ENCODE measurements at regions not wholly inside any gene's neighbourhood (a gene's known extent, or its start where the extent isn't known, plus 50 kb on each side); places are given as distances from the start of the nearest gene placed in this dataset.

DNA sequence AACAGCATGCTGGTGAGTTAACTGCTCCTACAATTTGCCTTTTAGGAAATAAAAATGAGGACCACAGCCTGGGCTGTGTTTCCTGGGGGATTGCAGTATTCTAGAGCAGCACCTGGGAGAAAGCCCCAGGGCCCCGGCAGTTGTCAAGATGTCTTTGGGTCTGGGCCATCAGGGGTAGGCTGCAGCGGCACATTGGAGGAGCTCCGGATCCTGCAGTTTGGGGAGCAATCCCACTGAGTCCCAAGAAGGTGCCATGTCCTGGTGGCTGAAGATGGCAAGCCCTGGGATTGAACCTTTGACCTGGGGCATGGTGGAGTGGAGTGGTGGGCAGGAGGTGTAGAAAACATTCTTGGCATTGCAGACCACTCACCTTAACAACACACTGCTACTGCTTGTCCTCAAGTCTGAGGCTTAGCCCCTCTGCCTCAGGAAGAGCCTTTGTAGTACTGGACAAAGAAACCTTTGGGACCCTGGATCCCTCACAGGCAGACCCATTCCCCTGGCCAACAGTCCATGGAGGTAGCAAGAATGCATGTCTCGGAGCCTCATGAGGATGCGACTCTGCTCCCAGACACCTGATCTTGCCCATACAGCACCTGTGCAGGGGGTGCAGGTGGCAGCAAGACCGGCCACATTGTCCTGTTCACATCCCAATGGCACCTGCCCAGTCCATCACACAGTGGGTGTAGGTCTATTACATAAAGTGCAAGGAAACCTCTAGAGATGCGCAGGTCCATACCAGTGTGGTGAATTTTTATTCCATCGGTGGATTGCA lies 159.1 kb upstream of the IRX2 start (continued):
- TF ChIP-seq, protein P1, sequence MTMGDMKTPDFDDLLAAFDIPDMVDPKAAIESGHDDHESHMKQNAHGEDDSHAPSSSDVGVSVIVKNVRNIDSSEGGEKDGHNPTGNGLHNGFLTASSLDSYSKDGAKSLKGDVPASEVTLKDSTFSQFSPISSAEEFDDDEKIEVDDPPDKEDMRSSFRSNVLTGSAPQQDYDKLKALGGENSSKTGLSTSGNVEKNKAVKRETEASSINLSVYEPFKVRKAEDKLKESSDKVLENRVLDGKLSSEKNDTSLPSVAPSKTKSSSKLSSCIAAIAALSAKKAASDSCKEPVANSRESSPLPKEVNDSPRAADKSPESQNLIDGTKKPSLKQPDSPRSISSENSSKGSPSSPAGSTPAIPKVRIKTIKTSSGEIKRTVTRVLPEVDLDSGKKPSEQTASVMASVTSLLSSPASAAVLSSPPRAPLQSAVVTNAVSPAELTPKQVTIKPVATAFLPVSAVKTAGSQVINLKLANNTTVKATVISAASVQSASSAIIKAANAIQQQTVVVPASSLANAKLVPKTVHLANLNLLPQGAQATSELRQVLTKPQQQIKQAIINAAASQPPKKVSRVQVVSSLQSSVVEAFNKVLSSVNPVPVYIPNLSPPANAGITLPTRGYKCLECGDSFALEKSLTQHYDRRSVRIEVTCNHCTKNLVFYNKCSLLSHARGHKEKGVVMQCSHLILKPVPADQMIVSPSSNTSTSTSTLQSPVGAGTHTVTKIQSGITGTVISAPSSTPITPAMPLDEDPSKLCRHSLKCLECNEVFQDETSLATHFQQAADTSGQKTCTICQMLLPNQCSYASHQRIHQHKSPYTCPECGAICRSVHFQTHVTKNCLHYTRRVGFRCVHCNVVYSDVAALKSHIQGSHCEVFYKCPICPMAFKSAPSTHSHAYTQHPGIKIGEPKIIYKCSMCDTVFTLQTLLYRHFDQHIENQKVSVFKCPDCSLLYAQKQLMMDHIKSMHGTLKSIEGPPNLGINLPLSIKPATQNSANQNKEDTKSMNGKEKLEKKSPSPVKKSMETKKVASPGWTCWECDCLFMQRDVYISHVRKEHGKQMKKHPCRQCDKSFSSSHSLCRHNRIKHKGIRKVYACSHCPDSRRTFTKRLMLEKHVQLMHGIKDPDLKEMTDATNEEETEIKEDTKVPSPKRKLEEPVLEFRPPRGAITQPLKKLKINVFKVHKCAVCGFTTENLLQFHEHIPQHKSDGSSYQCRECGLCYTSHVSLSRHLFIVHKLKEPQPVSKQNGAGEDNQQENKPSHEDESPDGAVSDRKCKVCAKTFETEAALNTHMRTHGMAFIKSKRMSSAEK (CRISPR knock-in tag; IDR thresholded peaks at IDR 0.05; ENCODE audit: borderline replicate concordance) = no peak
- TF ChIP-seq TEAD1 (CRISPR knock-in tag; IDR thresholded peaks at IDR 0.05) (no peak), RELA (CRISPR knock-in tag; IDR thresholded peaks at IDR 0.05; ENCODE audit: borderline replicate concordance) (no peak), TCF7 (CRISPR knock-in tag; IDR thresholded peaks at IDR 0.05; ENCODE audit: low read depth) (no peak), ZNF219 (CRISPR knock-in tag; IDR thresholded peaks at IDR 0.05; ENCODE audit: borderline replicate concordance) (no peak), STAT6 (CRISPR knock-in tag; conservative IDR thresholded peaks at IDR 0.05; ENCODE audit: low read depth) (no peak)
- TF ChIP-seq, protein P2, sequence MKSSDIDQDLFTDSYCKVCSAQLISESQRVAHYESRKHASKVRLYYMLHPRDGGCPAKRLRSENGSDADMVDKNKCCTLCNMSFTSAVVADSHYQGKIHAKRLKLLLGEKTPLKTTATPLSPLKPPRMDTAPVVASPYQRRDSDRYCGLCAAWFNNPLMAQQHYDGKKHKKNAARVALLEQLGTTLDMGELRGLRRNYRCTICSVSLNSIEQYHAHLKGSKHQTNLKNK (CRISPR knock-in tag; IDR thresholded peaks at IDR 0.05) = no peak

GRCh38 chr5:2909035-2909434 lies 157.6 kb upstream of the IRX2 start:
- no peaks in the 10 kb centered on the region for H3K9me3 Mint-ChIP-seq
- ATAC-seq = no peak
- POLR2A ChIA-PET = no interaction called here
- CTCF ChIA-PET = interaction anchor here (0.6 kb wide), 1 partner anchor 208 kb away, joined by 4 read pairs; no protein-coding TSS in a partner anchor
- H3K27me3 Mint-ChIP-seq (ENCODE audit: low read depth) = peaks cover 31% of the 10 kb centered on the region
- H3K27ac Mint-ChIP-seq = no peak overlapping the region
- peaks cover 10% of the 10 kb centered on the region for H3K4me1 Mint-ChIP-seq
- DNase-seq (ENCODE audit: low spot score) = no peak
- no peaks in the 10 kb centered on the region for H3K36me3 Mint-ChIP-seq
- H3K4me3 Mint-ChIP-seq = no peak overlapping the region
- TF ChIP-seq ARID4B (CRISPR knock-in tag; IDR thresholded peaks at IDR 0.05; ENCODE audit: borderline replicate concordance) (no peak), JUN (CRISPR knock-in tag; IDR thresholded peaks at IDR 0.05) (no peak)

DNA sequence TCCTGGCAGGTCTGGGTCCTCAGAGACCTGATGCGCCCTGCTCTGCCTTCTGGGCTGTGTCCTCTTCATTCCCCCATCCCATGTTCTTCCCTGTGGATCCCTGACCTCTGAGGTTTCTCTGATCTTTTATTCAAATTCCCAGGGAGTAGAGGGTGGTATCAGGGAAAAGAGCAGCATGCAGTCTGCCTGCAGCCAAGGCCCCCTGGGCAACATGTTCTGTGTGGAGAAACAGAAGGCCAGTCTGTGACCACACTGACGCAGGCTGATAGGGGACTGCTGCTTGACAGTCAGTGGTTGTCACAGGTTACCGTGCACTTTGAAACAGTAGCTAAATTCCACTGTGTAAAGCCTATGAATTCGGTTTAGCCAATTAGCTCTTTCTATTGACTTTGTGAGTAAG lies 156.6 kb upstream of the IRX2 start:
- Mint-ChIP-seq H3K4me1 (peaks cover 4% of the 10 kb centered on the region; the same call in 1 of the 2 replicates), H3K36me3 (no peaks in the 10 kb centered on the region), H3K27me3 (ENCODE audit: low read depth) (peaks cover 22% of the 10 kb centered on the region), H3K4me3 (no peak overlapping the region), H3K27ac (no peak overlapping the region), H3K9me3 (no peaks in the 10 kb centered on the region)
- no peak for DNase-seq (ENCODE audit: low spot score)
- ChIA-PET CTCF (no interaction called here), POLR2A (no interaction called here)
- no peak for ATAC-seq
- TF ChIP-seq ELF4 (CRISPR knock-in tag; IDR thresholded peaks at IDR 0.05; ENCODE audit: low read depth) (no peak), TP53 (CRISPR knock-in tag; IDR thresholded peaks at IDR 0.05) (no peak), MYBL2 (CRISPR knock-in tag; IDR thresholded peaks at IDR 0.05) (no peak), PREB (CRISPR knock-in tag; IDR thresholded peaks at IDR 0.05; ENCODE audit: borderline replicate concordance) (no peak)
- TF ChIP-seq, protein P3, sequence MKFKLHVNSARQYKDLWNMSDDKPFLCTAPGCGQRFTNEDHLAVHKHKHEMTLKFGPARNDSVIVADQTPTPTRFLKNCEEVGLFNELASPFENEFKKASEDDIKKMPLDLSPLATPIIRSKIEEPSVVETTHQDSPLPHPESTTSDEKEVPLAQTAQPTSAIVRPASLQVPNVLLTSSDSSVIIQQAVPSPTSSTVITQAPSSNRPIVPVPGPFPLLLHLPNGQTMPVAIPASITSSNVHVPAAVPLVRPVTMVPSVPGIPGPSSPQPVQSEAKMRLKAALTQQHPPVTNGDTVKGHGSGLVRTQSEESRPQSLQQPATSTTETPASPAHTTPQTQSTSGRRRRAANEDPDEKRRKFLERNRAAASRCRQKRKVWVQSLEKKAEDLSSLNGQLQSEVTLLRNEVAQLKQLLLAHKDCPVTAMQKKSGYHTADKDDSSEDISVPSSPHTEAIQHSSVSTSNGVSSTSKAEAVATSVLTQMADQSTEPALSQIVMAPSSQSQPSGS (CRISPR knock-in tag; IDR thresholded peaks at IDR 0.05; ENCODE audit: borderline replicate concordance, low read depth) = no peak

Data from WTC11 (cell line).